B cell (primary cell): ENCODE measurements at regions not wholly inside any gene's neighbourhood (a gene's known extent, or its start where the extent isn't known, plus 50 kb on each side); places are given as distances from the start of the nearest gene placed in this dataset.

Experiments
- ATAC-seq: fragments of 200-7000 bp; cut with Tn5 transposase; one replicate; pipeline ENCODE4 v1.10.0; 2021; ENCODE audit warnings: low read depth, mild to moderate bottlenecking, moderate number of reproducible peaks, moderate library complexity
- CTCF ChIA-PET: fragments of 350-600 bp; sonication (Branson Sonifier 250); formaldehyde crosslinking; loops from one replicate; lab custom pipeline; 2021; ENCODE audit warnings: antibody characterized with exemption, inconsistent platforms; lab: Charles Lee
- POLR2A ChIA-PET: fragments of 350-600 bp; sonication (Branson Sonifier 250); formaldehyde crosslinking; loops from one replicate; lab custom pipeline; 2021; ENCODE audit warnings: antibody characterized with exemption; lab: Charles Lee
- DNase-seq: peaks from one replicate; pipeline ENCODE4 v3.0.0; 2013
- H2AFZ ChIP-seq: 2 replicates; pipeline ENCODE4 v1.6.1; 2012; ENCODE audit warnings: mild to moderate bottlenecking, low read depth, low read length; ENCODE audit not compliant: insufficient read depth, poor library complexity, severe bottlenecking
- H3K27ac ChIP-seq, 2 donors: 1 replicate in 1 of 2; 2 replicates in 1 of 2; pipeline ENCODE4 v1.5.1; 2012 to 2013; ENCODE audit warnings: low read length in 2 of 2, mild to moderate bottlenecking in 2 of 2, moderate library complexity in 1 of 2
- H3K27me3 ChIP-seq, 4 experiments: fragments of 200-600 bp in 1 of 4; sonication (generic) in 1 of 4; replicated peaks in 1 of 4; 1 replicate in 2 of 4; 2 replicates in 2 of 4; pipeline versions ENCODE4 v1.6.1 to v1.7.0; 2013 to 2016; ENCODE audit warnings: low read length in 3 of 4, mild to moderate bottlenecking in 2 of 4, mixed read lengths in 1 of 4, moderate library complexity in 1 of 4; ENCODE audit not compliant: insufficient read depth in 4 of 4, control insufficient read depth in 3 of 4; ENCODE audit errors: control extremely low read depth in 1 of 4
- H3K36me3 ChIP-seq, 2 experiments: replicated peaks in 1 of 2; 1 replicate in 1 of 2; 2 replicates in 1 of 2; pipeline versions ENCODE4 v1.6.1 to v1.7.1; 2013; ENCODE audit warnings: low read length in 1 of 2; ENCODE audit not compliant: insufficient read depth in 2 of 2, control insufficient read depth in 1 of 2; ENCODE audit errors: control extremely low read depth in 1 of 2, extremely low read depth in 1 of 2
- H3K4me1 ChIP-seq, 2 donors: fragments of 200-600 bp in 1 of 2; sonication (generic) in 1 of 2; 1 replicate in 1 of 2; 2 replicates in 1 of 2; pipeline versions ENCODE4 v1.5.1 to v1.6.1; 2013 to 2017; ENCODE audit warnings: low read length in 2 of 2; ENCODE audit not compliant: control insufficient read depth in 2 of 2, insufficient read depth in 2 of 2
- H3K4me2 ChIP-seq: replicated peaks from 2 replicates; pipeline ENCODE3; 2012; ENCODE audit warnings: mild to moderate bottlenecking, low read depth, low read length; ENCODE audit not compliant: poor library complexity, severe bottlenecking
- H3K4me3 ChIP-seq, 5 experiments: fragments of 200-600 bp in 1 of 5; sonication (generic) in 1 of 5; 1 replicate in 3 of 5; 2 replicates in 2 of 5; pipeline versions ENCODE4 v1.5.1 to v1.7.0; 2011 to 2016; ENCODE audit warnings: low read length in 4 of 5, mild to moderate bottlenecking in 4 of 5, low read depth in 2 of 5, control low read depth in 1 of 5, moderate library complexity in 1 of 5; ENCODE audit not compliant: insufficient read depth in 1 of 5; ENCODE audit errors: control extremely low read depth in 1 of 5, extremely low read depth in 1 of 5
- H3K79me2 ChIP-seq: fragments of 200-600 bp; sonication (generic); one replicate; pipeline ENCODE4 v1.6.0; 2016; ENCODE audit warnings: low read length; ENCODE audit not compliant: control insufficient read depth, insufficient read depth
- H3K9ac ChIP-seq: fragments of 200-600 bp; sonication (generic); 2 replicates; pipeline ENCODE4 v1.6.1; 2017; ENCODE audit warnings: mild to moderate bottlenecking, low read length, moderate library complexity
- H3K9me3 ChIP-seq, 3 donors: one replicate each; pipeline versions ENCODE4 v1.6.1 to v1.7.1; 2013; ENCODE audit warnings: low read length in 2 of 3; ENCODE audit not compliant: control insufficient read depth in 2 of 3, insufficient read depth in 1 of 3; ENCODE audit errors: control extremely low read depth in 1 of 3
- H4K20me1 ChIP-seq: 2 replicates; pipeline ENCODE4 v1.6.0; 2012; ENCODE audit warnings: mild to moderate bottlenecking, low read length; ENCODE audit not compliant: insufficient read depth, control insufficient read depth, poor library complexity, severe bottlenecking
- H3K27ac Mint-ChIP-seq: one replicate; pipeline ENCODE4 v1.8.0; 2021; ENCODE audit warnings: mixed read lengths
- H3K27me3 Mint-ChIP-seq: one replicate; pipeline ENCODE4 v1.8.0; 2021; ENCODE audit warnings: mixed read lengths
- H3K4me1 Mint-ChIP-seq: one replicate; pipeline ENCODE4 v1.8.0; 2021; ENCODE audit warnings: mixed read lengths
- H3K4me3 Mint-ChIP-seq: one replicate; pipeline ENCODE4 v1.8.0; 2021; ENCODE audit warnings: mixed read lengths
- H3K9me3 Mint-ChIP-seq: one replicate; pipeline ENCODE4 v1.8.0; 2022; ENCODE audit warnings: mixed read lengths; ENCODE audit not compliant: insufficient read depth
- EZH2 ChIP-seq: IDR thresholded peaks from 2 replicates; pipeline ENCODE4 v1.6.1; 2012; ENCODE audit warnings: borderline replicate concordance, low read depth, mild to moderate bottlenecking, moderate library complexity, low read length; ENCODE audit not compliant: insufficient read depth, poor library complexity, severe bottlenecking
- WGBS: methylation state at CpG from one replicate; pipeline ENCODE4 v1.1.5; 2013; ENCODE audit warnings: missing lambda C conversion rate; ENCODE audit not compliant: insufficient coverage; 5-methylcytosine and 5-hydroxymethylcytosine counted together
- intact Hi-C: fragments of 100-400 bp; cut with micrococcal nuclease; formaldehyde crosslinking; loops from one replicate; pipeline ENCODE4 v1.10.0; 2022
- TF ChIP-seq, protein P1 (sequence below): fragments of 200-600 bp; IDR thresholded peaks from one replicate; pipeline ENCODE4 v1.8.0; 2022; ENCODE audit warnings: antibody characterized with exemption, mild to moderate bottlenecking

DNA sequence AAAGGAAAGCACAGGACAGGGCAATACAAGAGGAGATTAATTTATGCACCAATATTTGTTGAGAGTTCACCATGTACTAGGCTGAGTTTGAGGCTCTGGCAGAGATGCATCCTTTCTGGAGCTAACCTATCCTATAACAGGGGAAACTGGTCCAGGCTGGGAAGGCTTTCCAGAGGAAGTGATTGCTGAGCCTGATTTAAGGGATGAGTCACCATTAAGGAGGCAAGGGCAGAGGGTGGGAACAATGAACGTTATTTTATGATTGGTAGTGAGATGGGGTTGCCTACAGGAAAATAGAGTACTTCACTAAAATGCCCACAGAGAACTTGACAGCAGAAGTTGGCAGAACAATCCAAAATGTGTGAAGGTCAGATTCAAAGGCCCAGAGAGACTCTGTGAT, 141.4 kb downstream of the PLPP3 start:
- Mint-ChIP-seq H3K4me1 (peaks cover 47% of the 10 kb centered on the region), H3K4me3 (no peak overlapping the region), H3K9me3 (no peaks in the 10 kb centered on the region), H3K27ac (no peak overlapping the region), H3K27me3 (no peaks in the 10 kb centered on the region)
- Histone ChIP-seq H3K9me3 (no peaks in the 10 kb centered on the region), H3K79me2 (no peaks in the 10 kb centered on the region), H3K4me3 (no peak overlapping the region), H3K27ac (no peak overlapping the region), H4K20me1 (no peaks in the 10 kb centered on the region), H3K27me3 (no peaks in the 10 kb centered on the region), H2AFZ (no peak overlapping the region), H3K4me2 (no peak overlapping the region), H3K9ac (no peak overlapping the region), H3K4me1 (peaks cover 35 to 41% of the 10 kb centered on the region in 2 donors), H3K36me3 (no peaks in the 10 kb centered on the region)
- TF ChIP-seq EZH2, result no peak
- TF ChIP-seq, protein P1, sequence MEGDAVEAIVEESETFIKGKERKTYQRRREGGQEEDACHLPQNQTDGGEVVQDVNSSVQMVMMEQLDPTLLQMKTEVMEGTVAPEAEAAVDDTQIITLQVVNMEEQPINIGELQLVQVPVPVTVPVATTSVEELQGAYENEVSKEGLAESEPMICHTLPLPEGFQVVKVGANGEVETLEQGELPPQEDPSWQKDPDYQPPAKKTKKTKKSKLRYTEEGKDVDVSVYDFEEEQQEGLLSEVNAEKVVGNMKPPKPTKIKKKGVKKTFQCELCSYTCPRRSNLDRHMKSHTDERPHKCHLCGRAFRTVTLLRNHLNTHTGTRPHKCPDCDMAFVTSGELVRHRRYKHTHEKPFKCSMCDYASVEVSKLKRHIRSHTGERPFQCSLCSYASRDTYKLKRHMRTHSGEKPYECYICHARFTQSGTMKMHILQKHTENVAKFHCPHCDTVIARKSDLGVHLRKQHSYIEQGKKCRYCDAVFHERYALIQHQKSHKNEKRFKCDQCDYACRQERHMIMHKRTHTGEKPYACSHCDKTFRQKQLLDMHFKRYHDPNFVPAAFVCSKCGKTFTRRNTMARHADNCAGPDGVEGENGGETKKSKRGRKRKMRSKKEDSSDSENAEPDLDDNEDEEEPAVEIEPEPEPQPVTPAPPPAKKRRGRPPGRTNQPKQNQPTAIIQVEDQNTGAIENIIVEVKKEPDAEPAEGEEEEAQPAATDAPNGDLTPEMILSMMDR, result no peak
- no peak for ATAC-seq
- DNase-seq, result no peak
- intact Hi-C loops, result no loop called here
- CTCF ChIA-PET, result no interaction called here
- POLR2A ChIA-PET, result no interaction called here
- WGBS, result no CpG with 5 or more reads among the region's 1 CpG

- Histone ChIP-seq H3K4me2 (no peak overlapping the region), H3K79me2 (no peaks in the 10 kb centered on the region), H3K4me3 (no peak overlapping the region), H3K9ac (no peak overlapping the region), H3K4me1 (peaks cover 45 to 51% of the 10 kb centered on the region in 2 donors), H3K27ac (no peak overlapping the region), H3K9me3 (no peaks in the 10 kb centered on the region), H2AFZ (no peak overlapping the region), H3K27me3 (no peaks in the 10 kb centered on the region), H3K36me3 (no peaks in the 10 kb centered on the region), H4K20me1 (no peaks in the 10 kb centered on the region)
- Mint-ChIP-seq H3K4me1 (peaks cover 56% of the 10 kb centered on the region), H3K4me3 (no peak overlapping the region), H3K9me3 (no peaks in the 10 kb centered on the region), H3K27ac (peak overlapping the region; percentile 17), H3K27me3 (no peaks in the 10 kb centered on the region)
- no peak for ATAC-seq
- intact Hi-C loops, result no loop called here
- no peak for DNase-seq
- POLR2A ChIA-PET, result no interaction called here
- TF ChIP-seq, protein P1, result no peak
- no peak for TF ChIP-seq EZH2
- WGBS, result 97% methylated on average over 8 of the region's 8 CpGs
- CTCF ChIA-PET, result interaction anchor here (0.6 kb wide), 1 partner anchor 143 kb away, joined by 3 read pairs; no protein-coding TSS in a partner anchor
Observed at GRCh38 chr1:56436912-56437417, 142.4 kb downstream of the PLPP3 start.
